ENCODE measurements at regions not wholly inside any gene's neighbourhood (a gene's known extent, or its start where the extent isn't known, plus 50 kb on each side); places are given as distances from the start of the nearest gene placed in this dataset.

- Histone ChIP-seq H3K36me3 (replicated peaks in 1 of 2; ENCODE audit: control extremely low read depth in 1 of 2, control insufficient read depth in 1 of 2, extremely low read depth in 1 of 2, insufficient read depth in 2 of 2, low read length in 1 of 2) (no peaks in the 10 kb centered on the region), H3K27ac (ENCODE audit: low read length in 2 of 2) (no peak overlapping the region), H3K9me3 (ENCODE audit: control extremely low read depth in 1 of 3, control insufficient read depth in 2 of 3, insufficient read depth in 1 of 3, low read length in 2 of 3) (no peaks in the 10 kb centered on the region), H3K4me1 (ENCODE audit: control insufficient read depth in 2 of 2, insufficient read depth in 2 of 2, low read length in 2 of 2) (no peaks in the 10 kb centered on the region), H3K9ac (ENCODE audit: low read length) (no peak overlapping the region), H3K4me2 (replicated peaks; ENCODE audit: low read depth, low read length, poor library complexity, severe bottlenecking) (no peak overlapping the region), H3K4me3 (ENCODE audit: control extremely low read depth in 1 of 5, extremely low read depth in 1 of 5, insufficient read depth in 1 of 5, low read depth in 2 of 5, low read length in 4 of 5) (no peak overlapping the region), H2AFZ (ENCODE audit: insufficient read depth, low read depth, low read length, poor library complexity, severe bottlenecking) (no peak overlapping the region), H3K27me3 (replicated peaks in 1 of 4; ENCODE audit: control extremely low read depth in 1 of 4, control insufficient read depth in 3 of 4, insufficient read depth in 4 of 4, low read length in 3 of 4) (no peaks in the 10 kb centered on the region), H3K79me2 (ENCODE audit: control insufficient read depth, insufficient read depth, low read length) (no peaks in the 10 kb centered on the region), H4K20me1 (ENCODE audit: control insufficient read depth, insufficient read depth, low read length, poor library complexity, severe bottlenecking) (no peaks in the 10 kb centered on the region)
- TF ChIP-seq CTCF (IDR thresholded peaks at IDR 0.05) (no peak), EZH2 (IDR thresholded peaks at IDR 0.05; ENCODE audit: borderline replicate concordance, insufficient read depth, low read depth, low read length, poor library complexity, severe bottlenecking) (no peak)
- DNase-seq, result no peak
- Mint-ChIP-seq H3K4me1 (no peaks in the 10 kb centered on the region), H3K4me3 (no peak overlapping the region), H3K27ac (no peak overlapping the region), H3K27me3 (peaks cover 2% of the 10 kb centered on the region), H3K9me3 (ENCODE audit: insufficient read depth) (peaks cover 2% of the 10 kb centered on the region)
- 54% methylated on average over 2 of the region's 2 CpGs for WGBS (ENCODE audit: insufficient coverage)
- no peak for ATAC-seq (ENCODE audit: low read depth)
- ChIA-PET CTCF (no interaction called here), POLR2A (no interaction called here)
- intact Hi-C loops (cut with micrococcal nuclease), result no loop called here
Observed at GRCh38 chr4:107408968-107409367, 311.1 kb downstream of the PAPSS1 start.

- no CpG with 5 or more reads among the region's 6 CpGs for WGBS (ENCODE audit: insufficient coverage)
- Mint-ChIP-seq H3K27ac (no peak overlapping the region), H3K4me3 (no peak overlapping the region), H3K27me3 (peaks cover 2% of the 10 kb centered on the region), H3K4me1 (no peaks in the 10 kb centered on the region), H3K9me3 (ENCODE audit: insufficient read depth) (no peaks in the 10 kb centered on the region)
- H2AFZ ChIP-seq (ENCODE audit: insufficient read depth, low read depth, low read length, poor library complexity, severe bottlenecking), result no peak overlapping the region
- no peak overlapping the region for H3K4me3 ChIP-seq (ENCODE audit: control extremely low read depth in 1 of 5, extremely low read depth in 1 of 5, insufficient read depth in 1 of 5, low read depth in 2 of 5, low read length in 4 of 5)
- intact Hi-C loops (cut with micrococcal nuclease), result no loop called here
- H3K9me3 ChIP-seq (ENCODE audit: control extremely low read depth in 1 of 3, control insufficient read depth in 2 of 3, insufficient read depth in 1 of 3, low read length in 2 of 3), result no peaks in the 10 kb centered on the region
- H3K4me2 ChIP-seq (replicated peaks; ENCODE audit: low read depth, low read length, poor library complexity, severe bottlenecking), result no peak overlapping the region
- ChIA-PET CTCF (no interaction called here), POLR2A (no interaction called here)
- ATAC-seq (ENCODE audit: low read depth) (no peak), DNase-seq (no peak)
- no peaks in the 10 kb centered on the region for H4K20me1 ChIP-seq (ENCODE audit: control insufficient read depth, insufficient read depth, low read length, poor library complexity, severe bottlenecking)
- TF ChIP-seq EZH2 (IDR thresholded peaks at IDR 0.05; ENCODE audit: borderline replicate concordance, insufficient read depth, low read depth, low read length, poor library complexity, severe bottlenecking), result no peak
- no peak for TF ChIP-seq CTCF (IDR thresholded peaks at IDR 0.05)
- H3K27me3 ChIP-seq (replicated peaks in 1 of 4; ENCODE audit: control extremely low read depth in 1 of 4, control insufficient read depth in 3 of 4, insufficient read depth in 4 of 4, low read length in 3 of 4), result no peaks in the 10 kb centered on the region
- no peaks in the 10 kb centered on the region for H3K79me2 ChIP-seq (ENCODE audit: control insufficient read depth, insufficient read depth, low read length)
- H3K4me1 ChIP-seq (ENCODE audit: control insufficient read depth in 2 of 2, insufficient read depth in 2 of 2, low read length in 2 of 2), result no peaks in the 10 kb centered on the region
- H3K9ac ChIP-seq (ENCODE audit: low read length), result no peak overlapping the region
- H3K27ac ChIP-seq (ENCODE audit: low read length in 2 of 2), result no peak overlapping the region
- H3K36me3 ChIP-seq (replicated peaks in 1 of 2; ENCODE audit: control extremely low read depth in 1 of 2, control insufficient read depth in 1 of 2, extremely low read depth in 1 of 2, insufficient read depth in 2 of 2, low read length in 1 of 2), result no peaks in the 10 kb centered on the region
Observed at GRCh38 chr4:107404591-107405300, 315.3 kb downstream of the PAPSS1 start.

All from B cell (primary cell).